ENCODE measurements at regions not wholly inside any gene's neighbourhood (a gene's known extent, or its start where the extent isn't known, plus 50 kb on each side); places are given as distances from the start of the nearest gene placed in this dataset.

- DNase-seq = no peak
- H3K9me3 Mint-ChIP-seq = no peaks in the 10 kb centered on the region
- no peaks in the 10 kb centered on the region for H3K27me3 Mint-ChIP-seq
- no peak overlapping the region for H3K27ac Mint-ChIP-seq
- POLR2A ChIA-PET = no interaction called here
- CTCF ChIA-PET = no interaction called here
- H3K4me3 Mint-ChIP-seq = no peak overlapping the region
- H3K36me3 Mint-ChIP-seq (ENCODE audit: low read depth) = no peaks in the 10 kb centered on the region
- H3K4me1 Mint-ChIP-seq = no peaks in the 10 kb centered on the region
Measured at GRCh38 chr16:73356401-73357079, 308.6 kb upstream of the ZFHX3 start.

DNA sequence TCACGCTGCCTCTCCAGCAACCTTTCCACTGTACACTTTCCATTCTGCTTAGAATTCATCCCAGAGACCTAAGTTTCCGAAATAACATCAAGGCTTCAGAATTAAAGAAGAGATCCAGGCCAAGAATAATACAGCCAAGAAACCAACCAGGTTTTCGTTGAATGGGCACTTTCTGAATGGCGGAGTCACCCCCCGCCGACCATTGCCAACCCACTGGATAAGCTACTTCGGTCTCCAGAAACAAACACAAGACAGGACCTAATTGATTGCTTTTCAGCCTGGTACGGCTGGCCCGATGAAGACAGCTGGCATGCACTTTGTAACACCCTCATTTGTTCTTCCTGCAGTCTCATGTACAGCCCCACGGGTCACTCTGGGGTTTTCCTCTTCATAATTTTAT is 308.1 kb upstream of the ZFHX3 start:
- Mint-ChIP-seq H3K36me3 (ENCODE audit: low read depth) (no peaks in the 10 kb centered on the region), H3K4me3 (no peak overlapping the region), H3K4me1 (no peaks in the 10 kb centered on the region), H3K9me3 (no peaks in the 10 kb centered on the region), H3K27me3 (no peaks in the 10 kb centered on the region), H3K27ac (no peak overlapping the region)
- no peak for DNase-seq
- ChIA-PET POLR2A (no interaction called here), CTCF (no interaction called here)

- H3K27ac Mint-ChIP-seq = no peak overlapping the region
- ChIA-PET CTCF (no interaction called here), POLR2A (no interaction called here)
- no peaks in the 10 kb centered on the region for H3K4me1 Mint-ChIP-seq
- no peak for DNase-seq
- H3K9me3 Mint-ChIP-seq = no peaks in the 10 kb centered on the region
- H3K36me3 Mint-ChIP-seq (ENCODE audit: low read depth) = no peaks in the 10 kb centered on the region
- H3K4me3 Mint-ChIP-seq = no peak overlapping the region
- no peaks in the 10 kb centered on the region for H3K27me3 Mint-ChIP-seq
Measured at GRCh38 chr16:73354434-73354833, 306.5 kb upstream of the ZFHX3 start.

GRCh38 chr16:73350707-73351452 is 303.0 kb upstream of the ZFHX3 start:
- ChIA-PET POLR2A (no interaction called here), CTCF (no interaction called here)
- Mint-ChIP-seq H3K27me3 (no peaks in the 10 kb centered on the region), H3K36me3 (ENCODE audit: low read depth) (no peaks in the 10 kb centered on the region), H3K4me1 (no peaks in the 10 kb centered on the region), H3K4me3 (no peak overlapping the region), H3K9me3 (no peaks in the 10 kb centered on the region), H3K27ac (no peak overlapping the region)
- DNase-seq = no peak

GRCh38 chr16:73347500-73348375 is 299.8 kb upstream of the ZFHX3 start:
- Mint-ChIP-seq H3K36me3 (ENCODE audit: low read depth) (no peaks in the 10 kb centered on the region), H3K4me1 (no peaks in the 10 kb centered on the region), H3K27me3 (no peaks in the 10 kb centered on the region), H3K4me3 (no peak overlapping the region), H3K27ac (no peak overlapping the region), H3K9me3 (no peaks in the 10 kb centered on the region)
- ChIA-PET POLR2A (no interaction called here), CTCF (no interaction called here)
- no peak for DNase-seq

- no peaks in the 10 kb centered on the region for H3K36me3 Mint-ChIP-seq (ENCODE audit: low read depth)
- H3K9me3 Mint-ChIP-seq = no peaks in the 10 kb centered on the region
- DNase-seq = no peak
- CTCF ChIA-PET = interaction anchor here (1.2 kb wide), 1 partner anchor 26 kb away, joined by 3 read pairs; no protein-coding TSS in a partner anchor
- no peak overlapping the region for H3K27ac Mint-ChIP-seq
- no peak overlapping the region for H3K4me3 Mint-ChIP-seq
- POLR2A ChIA-PET = no interaction called here
- no peaks in the 10 kb centered on the region for H3K27me3 Mint-ChIP-seq
- H3K4me1 Mint-ChIP-seq = no peaks in the 10 kb centered on the region
Measured at GRCh38 chr16:73339821-73340220, 291.9 kb upstream of the ZFHX3 start.

DNA sequence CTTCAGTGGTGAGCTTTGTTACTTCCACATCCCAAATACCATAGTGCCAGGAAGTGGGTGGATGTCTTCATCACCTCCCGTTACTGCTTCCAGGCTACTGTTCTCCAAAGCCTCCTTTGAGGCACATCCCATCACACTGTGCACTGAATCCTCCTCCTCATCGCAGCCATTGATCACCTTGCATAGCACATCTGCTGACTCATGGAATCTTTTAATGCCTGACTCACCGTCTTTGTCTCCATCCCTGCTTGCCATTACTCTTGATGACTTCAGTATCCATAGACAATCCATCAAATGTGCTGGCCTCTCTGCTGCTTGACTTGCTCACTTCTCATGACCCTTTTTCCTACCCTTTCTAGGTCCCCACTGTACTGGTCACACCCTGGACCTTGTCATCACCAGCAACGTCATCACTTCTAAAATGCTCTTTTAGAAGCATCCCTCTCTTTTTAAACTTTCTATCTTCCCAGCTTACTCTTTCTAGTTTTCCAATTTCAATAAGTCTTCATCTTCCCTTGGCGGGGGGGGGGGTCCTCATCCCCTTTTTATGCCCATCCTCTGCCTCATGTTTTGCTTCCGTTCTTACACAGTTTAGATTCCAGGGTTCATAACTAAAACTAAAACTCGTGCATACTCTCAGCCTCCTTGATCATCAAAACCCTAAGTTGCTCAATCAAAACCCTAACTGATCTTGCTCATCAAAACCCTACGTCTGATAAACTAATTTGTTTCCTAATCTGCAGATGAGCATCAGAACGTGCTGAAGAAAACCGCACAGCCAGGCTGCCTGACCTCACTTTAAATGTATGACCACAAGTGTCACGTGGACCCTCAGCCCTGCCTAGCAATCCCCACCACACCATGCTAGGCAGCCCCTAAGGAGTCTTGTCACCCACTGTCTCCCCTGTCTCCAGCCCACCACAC is 289.7 kb upstream of the ZFHX3 start:
- CTCF ChIA-PET = no interaction called here
- Mint-ChIP-seq H3K4me1 (no peaks in the 10 kb centered on the region), H3K27me3 (no peaks in the 10 kb centered on the region), H3K27ac (no peak overlapping the region), H3K4me3 (no peak overlapping the region), H3K36me3 (ENCODE audit: low read depth) (no peaks in the 10 kb centered on the region), H3K9me3 (no peaks in the 10 kb centered on the region)
- POLR2A ChIA-PET = no interaction called here
- DNase-seq = no peak

GRCh38 chr16:73329358-73330286 is 281.7 kb upstream of the ZFHX3 start:
- Mint-ChIP-seq H3K27ac (no peak overlapping the region), H3K9me3 (no peaks in the 10 kb centered on the region), H3K4me3 (no peak overlapping the region), H3K27me3 (no peaks in the 10 kb centered on the region), H3K4me1 (no peaks in the 10 kb centered on the region), H3K36me3 (ENCODE audit: low read depth) (no peaks in the 10 kb centered on the region)
- DNase-seq = no peak
- ChIA-PET CTCF (no interaction called here), POLR2A (no interaction called here)

- no peaks in the 10 kb centered on the region for H3K9me3 Mint-ChIP-seq
- H3K27me3 Mint-ChIP-seq = no peaks in the 10 kb centered on the region
- CTCF ChIA-PET = no interaction called here
- H3K4me1 Mint-ChIP-seq = no peaks in the 10 kb centered on the region
- no peak overlapping the region for H3K4me3 Mint-ChIP-seq
- DNase-seq = no peak
- no peak overlapping the region for H3K27ac Mint-ChIP-seq
- POLR2A ChIA-PET = no interaction called here
- no peaks in the 10 kb centered on the region for H3K36me3 Mint-ChIP-seq (ENCODE audit: low read depth)
Measured at GRCh38 chr16:73326770-73327470, 279.0 kb upstream of the ZFHX3 start.

- H3K27me3 Mint-ChIP-seq = no peaks in the 10 kb centered on the region
- no peaks in the 10 kb centered on the region for H3K4me1 Mint-ChIP-seq
- H3K27ac Mint-ChIP-seq = no peak overlapping the region
- no peak overlapping the region for H3K4me3 Mint-ChIP-seq
- ChIA-PET POLR2A (no interaction called here), CTCF (no interaction called here)
- H3K9me3 Mint-ChIP-seq = no peaks in the 10 kb centered on the region
- H3K36me3 Mint-ChIP-seq (ENCODE audit: low read depth) = no peaks in the 10 kb centered on the region
- DNase-seq = no peak
Measured at GRCh38 chr16:73326221-73326620, 278.3 kb upstream of the ZFHX3 start.

- no peak for DNase-seq
- Mint-ChIP-seq H3K4me3 (no peak overlapping the region), H3K9me3 (no peaks in the 10 kb centered on the region), H3K36me3 (ENCODE audit: low read depth) (no peaks in the 10 kb centered on the region), H3K4me1 (no peaks in the 10 kb centered on the region), H3K27ac (no peak overlapping the region), H3K27me3 (no peaks in the 10 kb centered on the region)
- CTCF ChIA-PET = interaction anchor here (0.6 kb wide), 2 partner anchors 19 to 1890 kb away, joined by 3 read pairs; no protein-coding TSS in a partner anchor
- POLR2A ChIA-PET = no interaction called here
Measured at GRCh38 chr16:73323880-73324279, 276.0 kb upstream of the ZFHX3 start.
